ENCODE measurements at regions not wholly inside any gene's neighbourhood (a gene's known extent, or its start where the extent isn't known, plus 50 kb on each side); places are given as distances from the start of the nearest gene placed in this dataset.

DNA sequence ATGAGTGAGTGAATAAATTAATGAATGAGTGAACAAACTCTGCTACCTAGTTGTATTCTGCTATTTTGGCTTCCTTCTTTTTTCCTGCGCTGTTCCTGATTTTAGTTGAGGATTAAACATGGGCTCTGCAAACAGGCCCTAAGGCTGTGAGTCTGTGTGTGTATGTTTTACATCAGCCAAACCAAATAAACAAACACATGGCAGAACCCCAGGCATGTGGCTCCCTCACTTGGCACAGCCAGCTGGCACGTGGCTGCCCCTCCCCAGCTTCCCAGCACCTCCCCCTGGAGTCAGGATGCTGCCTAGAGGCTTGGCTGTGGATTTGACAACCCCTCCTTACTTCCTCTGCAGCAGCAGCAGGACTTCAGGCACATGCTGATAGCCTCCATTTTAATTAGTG, 593.2 kb downstream of the INSC start:
- Histone ChIP-seq H3K27me3 (no peaks in the 10 kb centered on the region), H3K36me3 (no peaks in the 10 kb centered on the region), H3K9ac (no peak overlapping the region), H3K27ac (no peak overlapping the region), H3K4me3 (no peak overlapping the region), H3K4me1 (no peaks in the 10 kb centered on the region), H4K20me1 (no peaks in the 10 kb centered on the region), H3K4me2 (no peak overlapping the region), H3K9me3 (no peaks in the 10 kb centered on the region)
- no peak for TF ChIP-seq Cebpa-rat (IDR thresholded peaks at IDR 0.05)

- H3K4me2 ChIP-seq: no peak overlapping the region
Observed at GRCh38 chr11:15710580-15711275, 596.0 kb downstream of the INSC start.

GRCh38 chr11:15711311-15711710, 596.6 kb downstream of the INSC start:
- no peak overlapping the region for H3K9ac ChIP-seq
- H3K27me3 ChIP-seq: no peaks in the 10 kb centered on the region
- no peak overlapping the region for H3K4me2 ChIP-seq
- no peaks in the 10 kb centered on the region for H4K20me1 ChIP-seq
- H3K4me1 ChIP-seq: no peaks in the 10 kb centered on the region
- H3K9me3 ChIP-seq: no peaks in the 10 kb centered on the region
- TF ChIP-seq Cebpa-rat (IDR thresholded peaks at IDR 0.05): no peak
- no peaks in the 10 kb centered on the region for H3K36me3 ChIP-seq
- H3K27ac ChIP-seq: no peak overlapping the region
- H3K4me3 ChIP-seq: no peak overlapping the region

More at GRCh38 chr11:15710580-15711275, 596.0 kb downstream of the INSC start:
- H3K4me1 ChIP-seq: no peaks in the 10 kb centered on the region
- H4K20me1 ChIP-seq: no peaks in the 10 kb centered on the region
- H3K36me3 ChIP-seq: no peaks in the 10 kb centered on the region
- no peaks in the 10 kb centered on the region for H3K27me3 ChIP-seq
- no peak for TF ChIP-seq Cebpa-rat (IDR thresholded peaks at IDR 0.05)
- H3K9me3 ChIP-seq: no peaks in the 10 kb centered on the region
- no peak overlapping the region for H3K4me3 ChIP-seq
- no peak overlapping the region for H3K27ac ChIP-seq
- no peak overlapping the region for H3K9ac ChIP-seq

GRCh38 chr11:15714641-15715399, 600.1 kb downstream of the INSC start:
- no peak overlapping the region for H3K4me2 ChIP-seq
- no peaks in the 10 kb centered on the region for H3K36me3 ChIP-seq
- no peak overlapping the region for H3K27ac ChIP-seq
- no peak overlapping the region for H3K4me3 ChIP-seq
- H4K20me1 ChIP-seq: no peaks in the 10 kb centered on the region
- H3K9me3 ChIP-seq: no peaks in the 10 kb centered on the region
- H3K27me3 ChIP-seq: no peaks in the 10 kb centered on the region
- TF ChIP-seq Cebpa-rat (IDR thresholded peaks at IDR 0.05): no peak
- no peaks in the 10 kb centered on the region for H3K4me1 ChIP-seq
- no peak overlapping the region for H3K9ac ChIP-seq

DNA sequence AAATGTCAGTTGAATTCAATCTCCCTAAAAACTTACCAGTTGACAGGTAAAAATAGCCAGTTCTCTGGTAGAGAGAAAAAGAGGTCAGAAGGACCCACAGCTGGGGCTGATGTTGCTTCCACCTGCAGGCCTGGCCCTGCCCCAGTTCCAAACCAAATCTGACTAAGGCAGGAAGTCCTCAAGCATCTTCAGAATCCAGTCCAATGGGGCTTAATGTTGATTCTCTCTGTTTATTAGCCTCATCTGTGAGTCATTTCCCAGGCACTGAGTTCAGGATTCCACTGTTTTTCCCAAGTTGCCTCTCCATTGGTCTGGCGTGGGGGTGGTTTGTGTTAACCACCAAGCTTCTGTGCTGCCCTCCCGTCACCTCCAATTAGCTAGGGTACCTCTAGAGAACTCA, 601.8 kb downstream of the INSC start:
- Histone ChIP-seq H3K4me3 (no peak overlapping the region), H3K9me3 (no peaks in the 10 kb centered on the region), H3K4me1 (no peaks in the 10 kb centered on the region), H4K20me1 (no peaks in the 10 kb centered on the region), H3K9ac (no peak overlapping the region), H3K27me3 (no peaks in the 10 kb centered on the region), H3K36me3 (no peaks in the 10 kb centered on the region), H3K27ac (no peak overlapping the region), H3K4me2 (no peak overlapping the region)
- no peak for TF ChIP-seq Cebpa-rat (IDR thresholded peaks at IDR 0.05)

GRCh38 chr11:15720460-15720859, 605.7 kb downstream of the INSC start:
- Histone ChIP-seq H3K36me3 (no peaks in the 10 kb centered on the region), H3K27ac (no peak overlapping the region), H3K4me2 (no peak overlapping the region), H3K4me1 (no peaks in the 10 kb centered on the region), H3K9ac (no peak overlapping the region), H4K20me1 (no peaks in the 10 kb centered on the region), H3K4me3 (no peak overlapping the region), H3K27me3 (no peaks in the 10 kb centered on the region), H3K9me3 (no peaks in the 10 kb centered on the region)
- TF ChIP-seq Cebpa-rat (IDR thresholded peaks at IDR 0.05): no peak

DNA sequence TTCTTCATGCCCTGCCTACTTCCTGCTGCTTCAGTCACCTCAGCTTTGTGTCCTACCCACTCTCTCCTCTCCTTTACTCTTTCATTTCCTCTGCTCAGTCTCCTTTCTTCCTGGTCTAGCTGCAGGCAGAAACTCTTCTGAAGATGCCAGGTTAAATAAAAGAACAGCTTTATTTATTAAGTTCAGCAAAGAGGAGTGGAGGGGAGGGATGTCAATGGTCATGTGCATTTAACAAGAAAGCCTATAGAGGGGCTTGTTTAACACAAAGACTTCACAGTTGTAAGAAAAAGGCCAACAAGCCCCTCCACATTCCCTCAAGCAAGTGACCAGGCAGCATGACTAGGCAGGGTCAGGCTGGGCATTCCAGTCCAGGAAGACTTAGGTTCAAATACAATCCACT, 609.2 kb downstream of the INSC start:
- Histone ChIP-seq H3K4me1 (no peaks in the 10 kb centered on the region), H3K27me3 (no peaks in the 10 kb centered on the region), H3K9ac (no peak overlapping the region), H3K27ac (no peak overlapping the region), H3K4me2 (no peak overlapping the region), H3K9me3 (no peaks in the 10 kb centered on the region), H3K36me3 (no peaks in the 10 kb centered on the region), H3K4me3 (no peak overlapping the region), H4K20me1 (no peaks in the 10 kb centered on the region)
- TF ChIP-seq Cebpa-rat (IDR thresholded peaks at IDR 0.05): no peak

DNA sequence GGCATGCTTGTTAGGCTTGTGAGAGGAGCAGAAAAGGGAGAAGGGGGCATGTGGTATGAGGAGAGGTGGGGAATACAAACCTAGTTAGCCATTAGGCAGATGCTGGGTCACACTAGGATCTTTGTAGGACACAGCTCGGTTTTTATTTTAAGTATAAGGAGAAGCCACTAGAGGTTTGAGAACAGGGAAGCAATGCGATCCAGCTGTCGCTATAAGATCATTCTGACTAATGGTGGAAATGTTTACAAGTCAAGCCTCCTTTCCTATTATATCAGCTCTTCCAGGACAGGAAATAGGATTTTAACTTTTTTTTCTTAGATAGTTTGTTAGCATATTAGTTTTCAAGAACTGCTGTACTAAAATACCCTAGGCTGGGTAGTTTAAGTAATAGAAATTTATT, 609.9 kb downstream of the INSC start:
- Histone ChIP-seq H3K27me3 (no peaks in the 10 kb centered on the region), H3K4me3 (no peak overlapping the region), H3K36me3 (no peaks in the 10 kb centered on the region), H3K27ac (no peak overlapping the region), H4K20me1 (no peaks in the 10 kb centered on the region), H3K9me3 (no peaks in the 10 kb centered on the region), H3K9ac (no peak overlapping the region), H3K4me1 (no peaks in the 10 kb centered on the region), H3K4me2 (no peak overlapping the region)
- TF ChIP-seq Cebpa-rat (IDR thresholded peaks at IDR 0.05): no peak

GRCh38 chr11:15725246-15725645, 610.5 kb downstream of the INSC start:
- Histone ChIP-seq H3K36me3 (no peaks in the 10 kb centered on the region), H4K20me1 (no peaks in the 10 kb centered on the region), H3K4me1 (no peaks in the 10 kb centered on the region), H3K27me3 (no peaks in the 10 kb centered on the region), H3K9ac (no peak overlapping the region), H3K9me3 (no peaks in the 10 kb centered on the region), H3K4me2 (no peak overlapping the region), H3K27ac (no peak overlapping the region), H3K4me3 (no peak overlapping the region)
- no peak for TF ChIP-seq Cebpa-rat (IDR thresholded peaks at IDR 0.05)

- Histone ChIP-seq H3K4me3 (no peak overlapping the region), H3K27ac (no peak overlapping the region), H3K27me3 (no peaks in the 10 kb centered on the region), H3K4me1 (no peaks in the 10 kb centered on the region), H3K36me3 (no peaks in the 10 kb centered on the region), H4K20me1 (no peaks in the 10 kb centered on the region), H3K9me3 (no peaks in the 10 kb centered on the region), H3K4me2 (no peak overlapping the region), H3K9ac (no peak overlapping the region)
- TF ChIP-seq Cebpa-rat (IDR thresholded peaks at IDR 0.05): no peak
Observed at GRCh38 chr11:15726221-15726746, 611.6 kb downstream of the INSC start.

All from BLaER1 (cell line).